ENCODE measurements at regions not wholly inside any gene's neighbourhood (a gene's known extent, or its start where the extent isn't known, plus 50 kb on each side); places are given as distances from the start of the nearest gene placed in this dataset.
"Not testable (repeated sequence)": the region's sequence is repeated elsewhere in the genome, so short reads cannot be mapped to it uniquely, and the experiment has no call there.

GRCh38 chr5:56731473-56731872, 83.9 kb upstream of the MAP3K1 start:
- not testable (repeated sequence) for DNase-seq

GRCh38 chr5:56729488-56729887, 85.9 kb upstream of the MAP3K1 start:
- DNase-seq, result no peak

- no peak for DNase-seq
Observed at GRCh38 chr5:56725711-56726411, 89.5 kb upstream of the MAP3K1 start.

GRCh38 chr5:56724857-56725256, 90.5 kb upstream of the MAP3K1 start:
- DNase-seq, result not testable (repeated sequence)

- no peak for DNase-seq
Observed at GRCh38 chr5:56722317-56722716, 93.0 kb upstream of the MAP3K1 start.

GRCh38 chr5:56717253-56717987, 97.9 kb upstream of the MAP3K1 start:
- DNase-seq, result no peak

GRCh38 chr5:56715986-56716385, 99.4 kb upstream of the MAP3K1 start:
- no peak for DNase-seq

GRCh38 chr5:56712895-56713591, 102.3 kb upstream of the MAP3K1 start:
- no peak for DNase-seq

- DNase-seq, result no peak
Observed at GRCh38 chr5:56710826-56711590, 104.3 kb upstream of the MAP3K1 start.

- DNase-seq, result no peak
Observed at GRCh38 chr5:56706504-56706903, 108.8 kb upstream of the MAP3K1 start.

- DNase-seq, result no peak
Observed at GRCh38 chr5:56705217-56705616, 110.1 kb upstream of the MAP3K1 start.

- no peak for DNase-seq
Observed at GRCh38 chr5:56703952-56704351, 111.4 kb upstream of the MAP3K1 start.

GRCh38 chr5:56700711-56701110, 114.6 kb upstream of the MAP3K1 start:
- no peak for DNase-seq

- DNase-seq, result no peak
Observed at GRCh38 chr5:56699538-56699937, 115.8 kb upstream of the MAP3K1 start.

- DNase-seq, result no peak
Observed at GRCh38 chr5:56698463-56699381, 116.6 kb upstream of the MAP3K1 start.

- DNase-seq, result no peak
Observed at GRCh38 chr5:56696900-56697299, 118.4 kb upstream of the MAP3K1 start.

- DNase-seq, result no peak
Observed at GRCh38 chr5:56693220-56693579, 122.1 kb upstream of the MAP3K1 start.

GRCh38 chr5:56692359-56693219, 122.8 kb upstream of the MAP3K1 start:
- DNase-seq, result no peak

GRCh38 chr5:56688402-56688801, 126.9 kb upstream of the MAP3K1 start:
- no peak for DNase-seq

- no peak for DNase-seq
Observed at GRCh38 chr5:56686337-56687195, 128.8 kb upstream of the MAP3K1 start.
